SK-N-SH (cell line): ENCODE measurements at regions not wholly inside any gene's neighbourhood (a gene's known extent, or its start where the extent isn't known, plus 50 kb on each side); places are given as distances from the start of the nearest gene placed in this dataset.

Experiments
- CTCF ChIA-PET: fragments of 300-600, 350-600 bp; formaldehyde crosslinking; extraction: SDS; loops from one replicate; lab custom pipeline; 2021; lab: Yijun Ruan, JAX
- POLR2A ChIA-PET: fragments of 350-600 bp; sonication (Branson Sonifier 250); formaldehyde crosslinking; extraction: SDS; loops from one replicate; lab custom pipeline; 2020; ENCODE audit warnings: antibody characterized with exemption, inconsistent platforms; lab: Yijun Ruan, JAX
- DNase-seq: peaks from one replicate; pipeline ENCODE4 v3.0.0; 2012
- H2AFZ ChIP-seq: fragments of 200-600 bp; sonication (generic); 2 replicates; pipeline ENCODE4 v1.8.1; 2016; ENCODE audit warnings: antibody characterized with exemption, mild to moderate bottlenecking, low read depth
- H3F3A ChIP-seq: fragments of 200-600 bp; sonication (generic); replicated peaks from 2 replicates; pipeline ENCODE3; 2016; ENCODE audit warnings: antibody characterized with exemption, mild to moderate bottlenecking; ENCODE audit not compliant: insufficient read depth
- H3K27ac ChIP-seq, 2 experiments: fragments of 200-500 bp in 1 of 2; fragments of 200-600 bp in 1 of 2; sonication (Bioruptor generic) in 1 of 2; sonication (generic), shearing (Covaris generic) in 1 of 2; 2 replicates each; pipeline versions ENCODE4 v1.5.1 to v1.6.1; 2014 to 2016; ENCODE audit warnings: low read depth in 2 of 2, inconsistent platforms in 1 of 2, low read length in 1 of 2, mild to moderate bottlenecking in 1 of 2, mixed read lengths in 1 of 2
- H3K27me3 ChIP-seq: fragments of 200-600 bp; sonication (generic), shearing (Covaris generic); 2 replicates; pipeline ENCODE4 v1.6.1; 2016; ENCODE audit warnings: mixed run types; ENCODE audit not compliant: insufficient read depth
- H3K36me3 ChIP-seq, 2 experiments: fragments of 200-500 bp in 1 of 2; fragments of 200-600 bp in 1 of 2; sonication (Bioruptor generic) in 1 of 2; sonication (generic) in 1 of 2; replicated peaks in 1 of 2; 2 replicates each; pipeline versions ENCODE3 to v1.5.1; 2014 to 2016; ENCODE audit warnings: low read length in 1 of 2, mild to moderate bottlenecking in 1 of 2; ENCODE audit not compliant: insufficient read depth in 2 of 2, control insufficient read depth in 1 of 2
- H3K4me1 ChIP-seq, 2 experiments: fragments of 200-500 bp in 1 of 2; fragments of 200-600 bp in 1 of 2; sonication (Bioruptor generic) in 1 of 2; sonication (generic), shearing (Covaris generic) in 1 of 2; 2 replicates each; pipeline versions ENCODE4 v1.5.1 to v1.6.1; 2014 to 2016; ENCODE audit warnings: low read depth in 1 of 2, low read length in 1 of 2, mixed run types in 1 of 2; ENCODE audit not compliant: insufficient read depth in 2 of 2, control insufficient read depth in 1 of 2
- H3K4me2 ChIP-seq: fragments of 200-600 bp; sonication (generic), shearing (Covaris generic); 2 replicates; pipeline ENCODE4 v1.6.1; 2017; ENCODE audit warnings: mixed run types
- H3K4me3 ChIP-seq, 2 experiments: fragments of 200-500 bp in 1 of 2; fragments of 200-600 bp in 1 of 2; sonication (Bioruptor generic) in 1 of 2; sonication (generic), shearing (Covaris generic) in 1 of 2; 2 replicates each; pipeline versions ENCODE4 v1.5.1 to v1.8.1; 2014 to 2016; ENCODE audit warnings: low read depth in 2 of 2, inconsistent platforms in 1 of 2, low read length in 1 of 2, mild to moderate bottlenecking in 1 of 2, mixed read lengths in 1 of 2, moderate library complexity in 1 of 2
- H3K79me2 ChIP-seq: fragments of 200-600 bp; sonication (generic); 2 replicates; pipeline ENCODE4 v1.8.1; 2017; ENCODE audit warnings: mild to moderate bottlenecking; ENCODE audit not compliant: insufficient read depth
- H3K9ac ChIP-seq: fragments of 200-600 bp; sonication (generic); 2 replicates; pipeline ENCODE4 v1.6.1; 2017; ENCODE audit warnings: mixed run types
- H3K9me2 ChIP-seq: fragments of 200-600 bp; sonication (generic); 2 replicates; pipeline ENCODE4 v1.6.1; 2017; ENCODE audit warnings: mixed run types
- H3K9me3 ChIP-seq: fragments of 200-600 bp; sonication (generic); 2 replicates; pipeline ENCODE4 v1.6.1; 2017; ENCODE audit warnings: mixed run types, mild to moderate bottlenecking, moderate library complexity
- H4K20me1 ChIP-seq: fragments of 200-600 bp; sonication (generic); 2 replicates; pipeline ENCODE4 v1.6.1; 2017; ENCODE audit warnings: mild to moderate bottlenecking, mixed run types; ENCODE audit not compliant: insufficient read depth
- ELF1 ChIP-seq: IDR thresholded peaks from 2 replicates; pipeline ENCODE4 v1.4.0; 2012
- EP300 ChIP-seq, 2 experiments: IDR thresholded peaks; 2 replicates each; pipeline versions ENCODE4 v1.4.0 to v1.6.1; 2012; ENCODE audit warnings: borderline replicate concordance in 1 of 2, low read depth in 1 of 2, low read length in 1 of 2
- FOSL2 ChIP-seq: IDR thresholded peaks from 2 replicates; pipeline ENCODE4 v1.4.0; 2012; ENCODE audit warnings: low read depth, mild to moderate bottlenecking, moderate library complexity, borderline replicate concordance
- FOXM1 ChIP-seq: IDR thresholded peaks from 2 replicates; pipeline ENCODE4 v1.4.0; 2012; ENCODE audit warnings: low read depth, mild to moderate bottlenecking
- JUND ChIP-seq: IDR thresholded peaks from 2 replicates; pipeline ENCODE4 v1.4.0; 2012
- MEF2A ChIP-seq: IDR thresholded peaks from 2 replicates; pipeline ENCODE4 v1.4.0; 2012; ENCODE audit warnings: low read depth, borderline replicate concordance
- NFIC ChIP-seq: IDR thresholded peaks from 2 replicates; pipeline ENCODE4 v1.4.0; 2012; ENCODE audit warnings: borderline replicate concordance
- POLR2AphosphoS5 ChIP-seq: IDR thresholded peaks from 2 replicates; pipeline ENCODE4 v1.6.1; 2012; ENCODE audit warnings: low read depth, low read length
- RXRA ChIP-seq: IDR thresholded peaks from 2 replicates; pipeline ENCODE4 v1.4.0; 2012; ENCODE audit warnings: low read depth, mild to moderate bottlenecking, borderline replicate concordance
- TCF12 ChIP-seq: IDR thresholded peaks from 2 replicates; pipeline ENCODE4 v1.4.0; 2012
- TEAD4 ChIP-seq: IDR thresholded peaks from 2 replicates; pipeline ENCODE4 v1.4.0; 2012; ENCODE audit warnings: mild to moderate bottlenecking, borderline replicate concordance; ENCODE audit not compliant: insufficient read depth
- YY1 ChIP-seq: IDR thresholded peaks from 2 replicates; pipeline ENCODE4 v1.4.0; 2012; ENCODE audit warnings: low read depth, mild to moderate bottlenecking
- WGBS: methylation state at CpG from one replicate; pipeline ENCODE4 v1.1.6; 2017; ENCODE audit warnings: low lambda C conversion rate; 5-methylcytosine and 5-hydroxymethylcytosine counted together
- TF ChIP-seq, protein P1 (sequence below): IDR thresholded peaks from 2 replicates; pipeline ENCODE4 v1.4.0; 2012; ENCODE audit warnings: low read depth
- TF ChIP-seq, protein P2 (sequence below): IDR thresholded peaks from 2 replicates; pipeline ENCODE4 v1.6.1; 2012; ENCODE audit warnings: mild to moderate bottlenecking, low read depth, low read length, moderate library complexity
- TF ChIP-seq, protein P3 (sequence below): IDR thresholded peaks from 2 replicates; pipeline ENCODE4; 2012
- TF ChIP-seq, protein P4 (sequence below): fragments of 200-600 bp; sonication (generic); IDR thresholded peaks from 2 replicates; pipeline ENCODE4 v1.6.1; 2017; ENCODE audit warnings: antibody characterized with exemption, mild to moderate bottlenecking, moderate library complexity

DNA sequence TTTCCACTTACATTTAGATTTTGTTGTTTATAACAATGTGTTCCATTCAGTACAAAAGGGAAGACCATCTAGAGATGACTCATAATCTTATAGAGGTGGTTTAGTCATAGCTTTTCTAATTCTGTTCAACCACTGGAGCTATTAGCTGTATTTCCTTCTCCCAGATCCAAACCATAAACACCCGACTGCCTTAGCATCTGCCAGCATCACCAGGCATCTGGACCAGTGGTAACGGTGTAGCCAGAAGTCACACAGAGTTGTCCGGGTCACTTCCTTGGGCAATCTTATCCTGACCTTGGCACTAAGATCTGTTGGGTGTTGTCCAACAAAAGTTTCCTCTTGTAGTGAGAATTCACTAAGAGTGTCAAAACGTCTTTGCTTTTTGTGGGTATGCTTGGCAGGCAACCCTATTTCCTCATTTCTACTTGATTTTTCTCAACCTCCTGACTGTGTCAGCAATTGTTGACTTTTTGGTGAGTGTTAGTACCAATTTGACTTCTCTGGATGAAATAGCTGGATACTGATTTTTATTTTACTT, 372.1 kb upstream of the B3GALT2 start:
- Histone ChIP-seq H3K9ac (no peak overlapping the region), H3K79me2 (no peaks in the 10 kb centered on the region), H3K4me3 (no peak overlapping the region), H3F3A (peaks cover 20% of the 10 kb centered on the region), H3K27me3 (no peaks in the 10 kb centered on the region), H3K9me3 (no peaks in the 10 kb centered on the region), H3K9me2 (no peaks in the 10 kb centered on the region), H2AFZ (no peak overlapping the region), H4K20me1 (no peaks in the 10 kb centered on the region), H3K4me1 (peaks cover 2 to 4% of the 10 kb centered on the region in 2 experiments; a peak in 2 of 4 replicates), H3K27ac (peak overlapping the region in 1 of 2 experiments; percentile 54; a peak in 3 of 4 replicates), H3K36me3 (no peaks in the 10 kb centered on the region), H3K4me2 (peak overlapping the region; percentile 64)
- ChIA-PET POLR2A (no interaction called here), CTCF (no interaction called here)
- no peak for DNase-seq
- TF ChIP-seq TEAD4 (peak; percentile 37; the same call in 1 of the 2 replicates), TCF12 (peak; percentile 88), NFIC (peak; percentile 85), JUND (peak; percentile 86), MEF2A (peak; percentile 56), YY1 (peak; percentile 9; the same call in 1 of the 2 replicates), POLR2AphosphoS5 (no peak; the same call in 1 of the 2 replicates), FOSL2 (peak; percentile 90), RXRA (peak; percentile 83; the same call in 1 of the 2 replicates), FOXM1 (peak; percentile 21; the same call in 1 of the 2 replicates), EP300 (IDR thresholded peaks at IDR 0.05; ENCODE audit: borderline replicate concordance in 1 of 2, low read depth in 1 of 2, low read length in 1 of 2) (peak in 1 of 2 experiments; percentile 57; a peak in 1 of 4 replicates), ELF1 (no peak)
- TF ChIP-seq, protein P1, sequence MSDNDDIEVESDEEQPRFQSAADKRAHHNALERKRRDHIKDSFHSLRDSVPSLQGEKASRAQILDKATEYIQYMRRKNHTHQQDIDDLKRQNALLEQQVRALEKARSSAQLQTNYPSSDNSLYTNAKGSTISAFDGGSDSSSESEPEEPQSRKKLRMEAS = peak; percentile 55; the same call in 1 of the 2 replicates
- TF ChIP-seq, protein P2, sequence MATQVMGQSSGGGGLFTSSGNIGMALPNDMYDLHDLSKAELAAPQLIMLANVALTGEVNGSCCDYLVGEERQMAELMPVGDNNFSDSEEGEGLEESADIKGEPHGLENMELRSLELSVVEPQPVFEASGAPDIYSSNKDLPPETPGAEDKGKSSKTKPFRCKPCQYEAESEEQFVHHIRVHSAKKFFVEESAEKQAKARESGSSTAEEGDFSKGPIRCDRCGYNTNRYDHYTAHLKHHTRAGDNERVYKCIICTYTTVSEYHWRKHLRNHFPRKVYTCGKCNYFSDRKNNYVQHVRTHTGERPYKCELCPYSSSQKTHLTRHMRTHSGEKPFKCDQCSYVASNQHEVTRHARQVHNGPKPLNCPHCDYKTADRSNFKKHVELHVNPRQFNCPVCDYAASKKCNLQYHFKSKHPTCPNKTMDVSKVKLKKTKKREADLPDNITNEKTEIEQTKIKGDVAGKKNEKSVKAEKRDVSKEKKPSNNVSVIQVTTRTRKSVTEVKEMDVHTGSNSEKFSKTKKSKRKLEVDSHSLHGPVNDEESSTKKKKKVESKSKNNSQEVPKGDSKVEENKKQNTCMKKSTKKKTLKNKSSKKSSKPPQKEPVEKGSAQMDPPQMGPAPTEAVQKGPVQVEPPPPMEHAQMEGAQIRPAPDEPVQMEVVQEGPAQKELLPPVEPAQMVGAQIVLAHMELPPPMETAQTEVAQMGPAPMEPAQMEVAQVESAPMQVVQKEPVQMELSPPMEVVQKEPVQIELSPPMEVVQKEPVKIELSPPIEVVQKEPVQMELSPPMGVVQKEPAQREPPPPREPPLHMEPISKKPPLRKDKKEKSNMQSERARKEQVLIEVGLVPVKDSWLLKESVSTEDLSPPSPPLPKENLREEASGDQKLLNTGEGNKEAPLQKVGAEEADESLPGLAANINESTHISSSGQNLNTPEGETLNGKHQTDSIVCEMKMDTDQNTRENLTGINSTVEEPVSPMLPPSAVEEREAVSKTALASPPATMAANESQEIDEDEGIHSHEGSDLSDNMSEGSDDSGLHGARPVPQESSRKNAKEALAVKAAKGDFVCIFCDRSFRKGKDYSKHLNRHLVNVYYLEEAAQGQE = no peak
- TF ChIP-seq, protein P3, sequence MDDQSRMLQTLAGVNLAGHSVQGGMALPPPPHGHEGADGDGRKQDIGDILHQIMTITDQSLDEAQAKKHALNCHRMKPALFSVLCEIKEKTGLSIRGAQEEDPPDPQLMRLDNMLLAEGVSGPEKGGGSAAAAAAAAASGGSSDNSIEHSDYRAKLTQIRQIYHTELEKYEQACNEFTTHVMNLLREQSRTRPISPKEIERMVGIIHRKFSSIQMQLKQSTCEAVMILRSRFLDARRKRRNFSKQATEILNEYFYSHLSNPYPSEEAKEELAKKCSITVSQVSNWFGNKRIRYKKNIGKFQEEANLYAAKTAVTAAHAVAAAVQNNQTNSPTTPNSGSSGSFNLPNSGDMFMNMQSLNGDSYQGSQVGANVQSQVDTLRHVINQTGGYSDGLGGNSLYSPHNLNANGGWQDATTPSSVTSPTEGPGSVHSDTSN = 0 out of 2 replicates have a peak, but pooled peaks have one; percentile 1
- TF ChIP-seq, protein P4, sequence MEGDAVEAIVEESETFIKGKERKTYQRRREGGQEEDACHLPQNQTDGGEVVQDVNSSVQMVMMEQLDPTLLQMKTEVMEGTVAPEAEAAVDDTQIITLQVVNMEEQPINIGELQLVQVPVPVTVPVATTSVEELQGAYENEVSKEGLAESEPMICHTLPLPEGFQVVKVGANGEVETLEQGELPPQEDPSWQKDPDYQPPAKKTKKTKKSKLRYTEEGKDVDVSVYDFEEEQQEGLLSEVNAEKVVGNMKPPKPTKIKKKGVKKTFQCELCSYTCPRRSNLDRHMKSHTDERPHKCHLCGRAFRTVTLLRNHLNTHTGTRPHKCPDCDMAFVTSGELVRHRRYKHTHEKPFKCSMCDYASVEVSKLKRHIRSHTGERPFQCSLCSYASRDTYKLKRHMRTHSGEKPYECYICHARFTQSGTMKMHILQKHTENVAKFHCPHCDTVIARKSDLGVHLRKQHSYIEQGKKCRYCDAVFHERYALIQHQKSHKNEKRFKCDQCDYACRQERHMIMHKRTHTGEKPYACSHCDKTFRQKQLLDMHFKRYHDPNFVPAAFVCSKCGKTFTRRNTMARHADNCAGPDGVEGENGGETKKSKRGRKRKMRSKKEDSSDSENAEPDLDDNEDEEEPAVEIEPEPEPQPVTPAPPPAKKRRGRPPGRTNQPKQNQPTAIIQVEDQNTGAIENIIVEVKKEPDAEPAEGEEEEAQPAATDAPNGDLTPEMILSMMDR = no peak
- WGBS = 0% methylated on average over 4 of the region's 4 CpGs
